GM19328 (cell line): ENCODE measurements at regions not wholly inside any gene's neighbourhood (a gene's known extent, or its start where the extent isn't known, plus 50 kb on each side); places are given as distances from the start of the nearest gene placed in this dataset.

ENCODE experiments used
- ATAC-seq: cut with Tn5 transposase; IDR thresholded peaks from one replicate; pipeline ENCODE4 v1.9.1; 2021; ENCODE audit warnings: mild to moderate bottlenecking, moderate library complexity; ENCODE audit not compliant: unreplicated experiment

DNA sequence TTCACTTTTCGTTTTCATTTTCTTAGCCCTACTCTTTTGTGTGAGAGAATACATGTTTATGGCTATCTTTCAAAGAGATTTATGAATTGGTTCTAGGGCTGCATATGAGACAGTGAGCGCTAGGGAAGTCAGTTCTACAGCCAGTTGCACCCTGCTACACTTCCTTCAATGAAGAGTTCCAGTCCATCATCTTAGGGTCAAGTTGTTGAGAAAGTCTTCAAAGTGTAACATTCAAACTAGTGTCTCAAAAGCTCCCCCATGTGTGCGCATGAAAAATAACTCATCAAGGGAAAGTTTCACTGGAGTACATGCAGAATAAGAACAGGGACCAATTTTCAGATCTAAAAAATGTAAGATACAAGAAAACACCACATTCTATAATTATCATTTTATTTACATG is 317.2 kb downstream of the DEPDC1B start:
- ATAC-seq, result no peak

DNA sequence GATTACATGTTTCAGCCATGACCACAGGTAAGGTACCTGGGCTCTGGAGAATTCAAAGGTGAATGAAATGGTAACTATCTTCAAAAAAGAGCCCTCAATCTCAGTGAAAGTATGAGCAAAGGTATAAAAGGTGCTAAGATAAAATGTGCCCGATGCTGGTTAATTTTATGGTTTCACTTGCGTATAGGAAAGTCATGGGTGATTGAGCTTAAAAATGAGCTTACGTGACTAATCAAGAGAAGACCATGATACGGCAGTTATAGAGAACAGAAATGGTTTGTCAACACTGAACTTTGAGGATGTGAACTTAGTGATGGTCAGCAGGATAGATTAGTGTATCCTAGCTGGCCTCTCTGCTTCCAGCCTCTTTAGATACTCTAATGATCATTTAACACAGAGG is 320.1 kb downstream of the DEPDC1B start:
- ATAC-seq, result no peak

DNA sequence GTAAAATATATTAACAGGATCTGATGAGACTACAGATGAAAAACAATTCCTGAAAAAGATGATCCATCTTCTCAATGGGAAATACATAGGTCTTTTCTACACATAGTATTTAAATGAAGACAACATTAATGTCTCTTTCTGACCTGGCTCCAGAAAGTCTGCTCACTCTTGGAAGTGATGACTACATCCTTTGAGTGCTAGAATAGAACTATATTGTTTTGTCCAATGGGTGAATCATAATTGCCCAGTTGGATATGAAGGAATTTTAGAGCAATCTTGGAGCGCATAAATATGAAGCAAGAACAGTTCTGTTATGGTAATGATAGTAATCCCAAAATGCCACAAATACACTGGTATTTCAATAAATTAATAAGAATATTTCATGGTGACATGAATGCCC is 322.1 kb downstream of the DEPDC1B start:
- ATAC-seq, result no peak

DNA sequence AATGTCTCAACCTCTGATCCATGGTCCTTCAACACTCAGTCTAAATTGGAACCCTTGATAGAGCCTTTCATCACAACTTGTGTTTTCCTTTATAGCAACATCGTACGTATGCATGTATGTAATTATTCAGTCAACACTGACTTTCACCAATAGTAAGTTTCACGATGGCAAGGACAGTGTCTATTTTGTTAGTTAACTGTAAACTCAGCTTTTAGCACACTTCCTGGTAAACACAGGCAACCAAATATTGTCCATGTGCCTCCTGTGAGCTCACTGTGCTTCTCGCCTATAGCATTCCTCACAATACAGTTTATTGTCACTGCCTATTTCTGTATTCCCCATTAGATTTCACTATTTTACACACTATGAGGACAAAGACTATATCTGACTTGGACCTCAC is 323.1 kb downstream of the DEPDC1B start:
- no peak for ATAC-seq

DNA sequence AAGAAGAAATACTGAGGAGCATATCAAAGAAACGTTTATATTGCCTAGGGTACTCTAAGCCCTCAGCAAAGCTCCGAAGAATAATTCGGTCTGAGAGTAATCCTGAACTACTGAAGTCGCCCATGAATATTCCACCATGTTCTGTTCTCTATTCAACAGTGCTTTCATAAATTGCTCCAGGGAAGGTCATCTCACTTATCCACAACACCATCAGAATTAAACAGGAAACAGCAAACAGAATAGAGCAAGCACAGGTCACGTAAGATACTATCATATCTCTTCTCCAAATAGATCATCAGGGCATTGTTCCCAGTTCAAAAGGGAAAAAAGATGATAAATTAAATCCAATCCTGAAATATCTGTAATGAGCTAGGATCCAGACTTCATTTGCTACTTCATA is 325.6 kb downstream of the DEPDC1B start:
- no peak for ATAC-seq

DNA sequence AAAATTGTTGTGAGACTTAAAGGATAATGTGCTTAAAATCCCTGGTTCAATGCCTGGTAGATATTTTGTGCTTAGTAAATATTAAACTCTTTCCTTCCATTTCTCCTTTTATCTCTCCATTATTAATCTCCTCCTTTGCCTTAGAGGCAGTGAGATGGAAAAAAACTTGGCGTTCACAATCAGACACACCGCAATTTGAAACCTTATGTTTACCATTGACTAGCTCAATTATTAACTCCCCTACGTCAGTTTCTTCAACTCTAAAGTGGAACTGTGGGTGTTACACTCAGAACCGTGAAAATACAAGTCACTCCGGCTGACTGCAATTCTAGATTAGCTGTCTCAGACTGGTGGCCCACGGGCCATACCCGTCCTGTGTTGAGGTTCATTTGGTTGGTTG is 327.2 kb downstream of the DEPDC1B start:
- ATAC-seq, result no peak

DNA sequence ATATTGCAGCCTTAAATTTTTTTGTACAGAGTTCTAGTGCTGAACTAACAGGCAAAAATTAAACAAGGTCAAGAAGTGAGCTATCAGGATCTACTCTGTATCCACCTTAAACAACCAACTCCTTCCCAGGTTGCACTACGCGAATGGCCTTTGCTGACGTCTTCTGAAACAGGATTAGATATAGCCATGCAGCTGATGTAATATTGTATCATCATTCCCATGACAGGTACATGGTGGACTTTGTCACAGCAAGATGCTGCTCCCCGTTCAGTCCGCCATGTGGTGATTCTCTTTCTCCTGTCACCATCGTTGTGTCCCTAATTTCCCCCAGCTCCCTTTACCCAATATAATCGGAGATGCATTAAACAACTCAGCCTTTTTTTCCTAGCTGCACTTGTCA is 328.9 kb downstream of the DEPDC1B start:
- no peak for ATAC-seq

DNA sequence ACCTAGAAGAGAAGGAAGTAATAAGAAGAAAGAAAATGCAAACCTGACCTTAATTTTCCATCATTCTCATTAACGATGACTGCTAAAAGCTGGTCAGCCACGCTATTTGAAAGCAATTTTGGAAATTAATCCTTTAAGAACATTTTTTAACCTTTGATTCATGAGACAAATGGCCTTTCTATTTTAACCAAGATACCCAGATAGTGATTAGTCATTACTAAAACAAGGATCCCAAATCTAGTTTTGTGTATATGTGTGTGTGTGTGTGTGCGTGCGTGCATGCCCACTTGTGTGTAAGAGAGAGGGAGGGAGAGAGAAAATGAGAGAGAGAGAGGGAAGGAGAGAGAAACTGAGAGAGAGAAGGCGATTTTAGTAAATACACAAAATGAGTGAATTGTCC is 329.5 kb downstream of the DEPDC1B start:
- ATAC-seq, result no peak

DNA sequence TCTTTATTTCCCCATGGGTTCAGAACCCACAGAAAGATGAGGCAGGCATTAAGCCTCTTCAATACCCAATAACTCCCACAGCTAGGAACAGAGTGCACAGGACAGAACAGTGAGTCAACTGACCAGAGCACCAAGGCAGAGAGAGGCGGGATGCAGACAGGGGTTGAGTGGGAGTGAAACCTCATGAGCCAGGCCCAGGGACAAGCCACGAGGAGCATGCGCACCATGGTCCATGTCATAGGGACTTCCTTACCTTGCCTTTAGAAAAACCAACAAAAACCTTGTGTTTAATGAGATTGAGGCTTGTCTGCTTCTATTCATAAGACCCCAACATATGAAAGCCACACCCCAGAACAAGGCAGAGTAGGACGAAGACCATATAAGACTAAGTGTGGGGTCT is 330.6 kb downstream of the DEPDC1B start:
- ATAC-seq, result no peak

DNA sequence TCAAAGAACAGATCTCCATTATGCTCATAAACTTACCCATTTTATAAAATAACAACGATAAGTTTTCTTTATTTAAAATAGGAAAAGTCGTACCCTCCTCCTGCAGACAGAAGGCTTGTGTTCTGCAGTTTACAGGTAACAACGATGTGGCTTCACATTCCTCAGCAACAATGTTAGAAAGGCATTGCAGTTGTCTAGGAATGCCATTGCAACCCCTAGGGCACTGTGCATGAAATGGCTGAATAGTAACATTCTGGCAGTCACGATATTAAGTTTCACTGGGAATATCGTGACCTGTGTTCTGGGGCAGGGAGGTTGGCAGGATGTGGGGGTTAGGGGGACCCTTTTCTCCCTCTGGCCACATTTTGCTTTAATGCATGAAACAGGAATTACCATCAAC is 331.9 kb downstream of the DEPDC1B start:
- ATAC-seq, result no peak

DNA sequence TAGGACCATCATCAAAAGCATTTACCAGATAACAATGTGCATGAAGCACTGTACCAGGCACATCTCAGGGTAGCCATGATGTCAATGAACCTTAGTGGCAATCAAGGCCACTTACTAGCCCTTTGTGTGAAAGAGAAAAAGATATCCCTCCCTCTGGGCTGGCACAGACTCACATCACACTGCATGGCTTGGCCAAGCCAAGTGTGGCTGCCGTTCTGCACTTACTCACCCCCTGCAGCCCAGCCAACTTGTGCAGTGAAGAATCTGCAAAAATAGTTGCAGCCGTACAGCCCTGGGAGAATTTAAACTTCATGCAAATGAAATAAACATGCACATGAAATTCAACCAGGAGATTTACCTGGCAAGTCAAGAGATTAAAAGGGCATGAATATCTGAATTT is 333.5 kb downstream of the DEPDC1B start:
- ATAC-seq, result no peak

DNA sequence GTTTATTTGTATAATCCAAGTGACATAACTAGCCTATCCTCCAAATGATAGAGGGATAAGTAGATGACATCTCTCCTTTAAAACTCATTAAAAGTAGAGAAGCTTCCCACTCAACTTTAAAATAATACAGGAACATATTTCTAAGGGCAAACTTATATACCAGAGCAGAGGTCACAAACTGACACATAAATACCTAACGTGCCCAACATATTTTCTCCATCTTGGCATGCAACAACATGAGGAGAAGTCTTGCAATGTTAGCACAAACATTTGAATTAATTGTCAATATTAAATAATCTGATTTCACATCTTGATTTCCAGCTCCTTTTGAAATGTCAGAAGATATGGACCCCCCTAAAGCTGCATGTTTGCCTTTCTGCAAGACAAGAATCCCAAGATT is 335.0 kb downstream of the DEPDC1B start:
- ATAC-seq, result no peak

DNA sequence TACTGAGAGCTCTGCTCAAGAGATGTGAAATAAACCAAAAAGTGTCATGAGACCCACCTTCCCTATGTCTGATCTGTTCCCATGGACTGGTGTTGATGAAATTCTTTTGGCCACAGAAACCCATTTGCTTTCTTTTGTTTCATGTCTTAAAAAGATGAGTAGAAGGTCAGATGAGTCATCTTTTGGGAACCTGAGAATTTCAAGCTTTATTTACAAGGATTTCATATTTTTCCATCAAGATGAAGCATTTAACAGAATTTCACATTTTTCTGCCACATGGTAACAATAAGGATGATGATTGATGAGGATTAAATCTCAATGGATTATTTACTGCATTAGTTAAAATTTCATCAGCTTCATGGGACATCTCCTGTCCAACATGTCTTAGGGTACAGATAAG is 337.8 kb downstream of the DEPDC1B start:
- ATAC-seq, result no peak

DNA sequence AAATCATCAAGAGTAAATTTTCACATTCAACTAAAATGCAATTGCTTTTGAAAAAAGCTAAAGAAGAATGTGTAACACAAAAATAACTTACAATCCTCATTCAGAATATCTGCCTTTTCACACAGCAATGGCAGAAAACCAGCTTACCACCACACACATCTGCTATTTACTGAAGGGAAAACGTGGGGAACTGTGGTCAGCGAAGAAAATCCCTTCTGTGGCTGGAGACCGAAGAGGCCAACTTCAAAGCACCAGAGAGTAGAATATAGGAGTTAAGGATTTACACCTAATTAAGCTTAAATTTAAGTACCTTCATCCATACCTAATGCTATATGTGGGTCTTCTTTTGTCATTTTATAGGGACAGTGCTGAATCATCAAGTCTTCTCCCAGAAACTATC is 339.6 kb downstream of the DEPDC1B start:
- ATAC-seq, result no peak

DNA sequence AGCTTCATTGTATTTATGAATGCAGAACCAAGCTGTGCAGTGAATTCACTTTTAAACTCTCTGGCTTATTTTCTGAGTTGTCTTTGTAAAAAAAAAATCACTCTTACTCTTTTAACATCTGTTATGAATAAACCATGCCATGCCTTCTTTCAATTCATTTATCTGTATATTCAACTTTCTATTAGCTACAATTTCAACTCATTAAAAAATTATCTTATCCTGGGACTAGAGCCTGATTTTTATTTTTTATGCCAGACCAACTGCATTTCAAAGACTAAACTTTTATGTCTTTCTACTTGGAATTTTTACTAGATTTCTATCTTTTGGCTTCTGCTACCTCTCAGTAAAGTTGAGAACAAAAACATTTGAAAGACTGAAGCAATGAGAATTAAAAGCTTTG is 342.7 kb downstream of the DEPDC1B start:
- ATAC-seq, result no peak

DNA sequence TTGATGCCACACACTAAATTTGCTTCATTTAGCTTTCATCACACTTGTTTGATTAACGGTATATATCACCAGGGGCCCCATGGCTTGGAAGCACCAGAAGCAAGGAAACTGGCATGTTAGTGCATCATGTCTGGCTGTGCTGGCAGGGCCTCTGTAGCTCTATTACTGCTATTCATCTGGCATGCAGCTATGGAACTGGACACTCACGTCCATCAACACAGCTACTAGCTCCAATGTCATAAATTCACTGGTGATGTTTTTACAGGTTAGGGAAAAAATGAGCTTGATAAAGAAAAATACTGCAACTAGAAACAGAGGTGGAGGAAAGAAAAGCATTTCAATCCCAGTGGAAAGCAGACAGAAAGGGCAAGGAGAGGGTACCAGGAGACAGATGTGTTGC is 343.2 kb downstream of the DEPDC1B start:
- ATAC-seq, result no peak

DNA sequence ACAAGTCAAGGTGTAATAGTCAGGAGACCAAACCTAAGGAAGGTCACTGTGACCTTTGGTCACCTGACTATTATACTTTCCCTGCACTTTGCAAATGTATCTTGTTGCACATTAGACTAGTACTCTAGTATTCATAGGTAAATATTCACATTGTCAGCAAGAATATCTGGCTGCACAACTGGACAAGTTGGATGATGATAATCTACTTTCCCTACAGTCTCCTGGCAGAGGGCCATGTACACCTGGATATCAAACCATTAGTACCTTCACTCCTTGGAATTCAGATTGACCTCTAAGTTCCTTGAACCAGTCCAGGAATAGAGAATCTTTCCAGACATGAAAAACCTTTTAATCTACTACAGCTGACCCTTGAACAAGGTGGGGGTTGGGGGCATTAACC is 344.8 kb downstream of the DEPDC1B start:
- no peak for ATAC-seq

DNA sequence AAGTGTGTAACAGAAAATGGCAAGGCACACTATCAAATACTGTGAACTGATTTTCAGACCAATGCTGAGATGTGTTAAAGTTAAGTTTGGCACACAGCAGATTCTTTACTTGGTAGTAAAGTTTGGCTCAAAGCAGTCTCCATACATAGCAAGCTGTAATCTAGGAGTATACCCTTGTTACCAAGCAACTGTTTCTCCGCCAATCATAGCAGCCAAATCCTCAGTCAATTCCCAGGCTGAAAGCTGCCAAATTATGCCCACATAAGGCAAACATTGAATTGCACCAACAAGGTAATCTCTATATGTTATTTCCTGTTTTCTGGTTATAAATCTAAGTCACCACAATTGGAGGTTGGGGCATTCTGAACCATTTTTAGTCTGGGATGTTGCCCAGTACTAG is 345.7 kb downstream of the DEPDC1B start:
- no peak for ATAC-seq

DNA sequence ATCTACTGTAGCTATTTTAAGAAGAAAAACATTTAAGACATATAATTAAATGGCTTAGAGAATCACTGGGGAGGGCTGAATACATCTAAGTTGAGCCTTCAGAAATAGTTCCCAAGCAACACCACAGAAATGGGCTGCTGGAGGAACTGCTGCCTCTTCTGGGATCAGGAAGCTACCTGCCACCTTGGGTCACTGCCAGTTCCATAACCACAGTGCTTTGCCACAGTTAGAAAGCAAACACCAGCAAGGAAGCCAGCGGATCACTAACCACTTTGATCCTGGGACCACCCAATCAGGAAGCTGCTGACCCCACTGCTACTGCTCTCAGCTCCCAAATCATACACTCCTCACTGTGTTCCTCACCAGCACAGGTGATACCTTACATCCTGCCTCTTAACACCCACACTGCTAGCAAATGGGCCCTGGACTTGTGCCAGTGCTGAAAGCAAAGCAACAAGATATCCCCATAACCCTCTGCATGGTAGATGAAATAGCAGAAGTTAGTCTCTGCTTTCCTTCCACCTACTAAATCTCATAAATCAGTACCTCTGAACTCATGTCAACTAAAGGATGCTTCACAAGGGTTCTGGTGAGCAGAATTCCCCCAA is 346.9 kb downstream of the DEPDC1B start:
- no peak for ATAC-seq

DNA sequence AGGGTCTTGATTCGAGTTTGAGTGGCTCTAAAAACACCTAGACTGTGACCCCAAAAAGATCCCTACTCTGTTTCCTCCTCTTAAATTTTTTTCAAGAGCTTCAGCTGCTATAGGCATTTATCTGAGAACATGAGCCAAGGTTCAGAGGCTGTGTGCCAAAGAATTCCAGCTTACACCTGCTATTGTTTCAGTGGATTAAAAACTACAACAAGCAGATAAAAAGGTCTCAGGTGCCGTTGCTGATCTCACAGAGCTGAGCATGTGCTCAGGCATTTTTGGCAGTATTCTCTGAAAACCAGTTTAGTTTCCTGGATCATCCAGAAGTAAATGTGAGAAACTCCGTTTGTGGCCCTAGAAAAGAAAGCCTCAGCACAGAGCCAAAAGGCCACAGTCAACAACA is 349.2 kb downstream of the DEPDC1B start:
- no peak for ATAC-seq

DNA sequence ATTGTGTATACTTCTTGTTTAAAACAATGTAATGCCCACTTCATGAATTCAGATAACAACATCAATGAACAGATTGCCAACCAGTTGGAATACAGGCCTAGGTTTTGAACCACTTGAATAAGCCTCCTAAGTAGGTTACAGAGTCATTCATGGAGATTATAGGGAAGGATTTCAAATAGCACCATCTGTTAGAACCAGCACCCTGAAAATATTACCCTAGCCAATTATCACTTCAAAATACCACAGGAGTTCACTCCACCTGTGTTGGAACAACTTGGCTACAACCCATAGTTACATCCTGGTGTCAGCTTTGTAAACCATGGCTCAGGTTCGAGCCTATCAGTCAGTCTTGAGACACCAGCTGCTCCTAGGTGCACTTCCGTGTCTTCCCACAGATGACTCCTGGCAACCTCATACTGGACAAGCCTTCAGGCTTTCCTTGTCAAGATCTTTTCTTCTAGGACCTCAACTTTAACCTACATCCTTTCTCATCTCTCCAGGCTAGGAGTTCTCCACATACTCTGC is 350.0 kb downstream of the DEPDC1B start:
- ATAC-seq, result no peak

DNA sequence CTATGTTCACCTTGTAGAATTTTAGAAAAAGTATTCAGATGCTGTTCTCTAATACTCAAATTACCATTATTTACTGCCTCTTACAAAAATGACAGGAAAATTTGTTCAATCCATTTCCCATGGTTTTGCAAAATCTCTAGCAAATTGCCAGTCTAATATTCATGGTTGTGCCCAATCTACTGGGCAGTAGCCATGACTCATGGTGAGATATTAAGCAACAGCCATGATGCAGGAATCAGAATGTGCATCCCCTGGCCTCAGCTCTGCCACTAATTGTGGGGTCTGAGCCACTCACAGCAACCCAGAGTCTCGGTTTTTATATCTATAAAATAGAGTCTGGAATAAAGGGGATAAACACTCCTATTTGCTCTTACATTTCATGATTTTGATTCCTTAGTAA is 353.6 kb downstream of the DEPDC1B start:
- ATAC-seq, result no peak

DNA sequence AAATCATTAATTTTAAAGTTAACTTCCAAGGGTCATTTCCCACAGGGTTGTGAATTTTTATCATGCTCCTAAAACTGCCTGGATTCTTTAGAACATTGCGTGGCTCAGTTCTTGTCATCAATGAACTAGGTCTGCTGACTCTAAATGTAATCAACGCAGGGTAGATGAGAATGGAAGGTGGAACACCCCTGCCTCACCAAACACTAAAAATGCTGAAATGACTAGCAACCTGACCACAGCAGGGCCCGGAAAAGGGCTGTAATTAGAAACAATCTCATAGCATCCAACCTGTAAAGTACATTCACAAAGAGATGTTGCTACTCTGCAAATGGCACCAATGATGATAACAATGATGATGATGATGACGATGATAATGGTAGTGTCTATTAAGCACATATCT is 356.9 kb downstream of the DEPDC1B start:
- ATAC-seq, result no peak
